ENCODE measurements at regions not wholly inside any gene's neighbourhood (a gene's known extent, or its start where the extent isn't known, plus 50 kb on each side); places are given as distances from the start of the nearest gene placed in this dataset.

- TF ChIP-seq CTCF (IDR thresholded peaks at IDR 0.05; ENCODE audit: insufficient read depth, low read length, poor library complexity, severe bottlenecking) = no peak
- no peak for TF ChIP-seq EZH2phosphoT487 (conservative IDR thresholded peaks at IDR 0.05; ENCODE audit: low read length)
Observed at GRCh38 chr3:174725303-174725702, 133.8 kb upstream of the NAALADL2 start.
